ENCODE measurements at regions not wholly inside any gene's neighbourhood (a gene's known extent, or its start where the extent isn't known, plus 50 kb on each side); places are given as distances from the start of the nearest gene placed in this dataset.

- TF ChIP-seq CTCF (IDR thresholded peaks at IDR 0.05; ENCODE audit: borderline replicate concordance, extremely low read depth, low read length, poor library complexity, severe bottlenecking) (no peak), EZH2 (IDR thresholded peaks at IDR 0.05; ENCODE audit: borderline replicate concordance, low read depth, low read length, severe bottlenecking) (no peak)
Observed at GRCh38 chr10:44182909-44183308, 202.0 kb downstream of the CXCL12 start.
